Stomach (tissue), 4 donors: ENCODE measurements at regions not wholly inside any gene's neighbourhood (a gene's known extent, or its start where the extent isn't known, plus 50 kb on each side); places are given as distances from the start of the nearest gene placed in this dataset.

Experiments used
- CTCF ChIP-seq, 7 experiments: fragments of 450-650 bp in 4 of 7; fragments of 200-600 bp in 3 of 7; sonication (generic) in 3 of 7; IDR thresholded peaks; one replicate each; pipeline ENCODE4 v1.5.1; 2016 to 2019; ENCODE audit warnings: antibody characterized with exemption in 7 of 7, control low read depth in 2 of 7, mild to moderate bottlenecking in 1 of 7
- POLR2AphosphoS5 ChIP-seq, 3 donors: sonication (generic); formaldehyde crosslinking; IDR thresholded peaks; one replicate each; pipeline ENCODE4 v1.6.1; 2016; ENCODE audit warnings: antibody characterized with exemption in 3 of 3

GRCh38 chr10:120270906-120271305, 186.1 kb upstream of the PLPP4 start:
- no peak for TF ChIP-seq POLR2AphosphoS5 (IDR thresholded peaks at IDR 0.05)
- no peak for TF ChIP-seq CTCF (IDR thresholded peaks at IDR 0.05)
